ENCODE measurements at regions not wholly inside any gene's neighbourhood (a gene's known extent, or its start where the extent isn't known, plus 50 kb on each side); places are given as distances from the start of the nearest gene placed in this dataset.

- DNase-seq (ENCODE audit: low read depth): no peak
- H3K4me1 ChIP-seq (ENCODE audit: control insufficient read depth, insufficient read depth, low read length): peaks cover 13% of the 10 kb centered on the region
- H3K27me3 ChIP-seq (replicated peaks; ENCODE audit: control insufficient read depth, insufficient read depth, low read length): peaks cover 11% of the 10 kb centered on the region
- H3K4me3 ChIP-seq (ENCODE audit: low read length): no peak overlapping the region
- no peak overlapping the region for H3K9ac ChIP-seq (ENCODE audit: low read length)
- H3K9me3 ChIP-seq (ENCODE audit: control insufficient read depth, low read length): no peaks in the 10 kb centered on the region
- H3K36me3 ChIP-seq (ENCODE audit: control insufficient read depth, insufficient read depth, low read length, severe bottlenecking): no peaks in the 10 kb centered on the region
Measured at GRCh38 chr5:62124266-62124665, 181.7 kb upstream of the KIF2A start.

- no peak for DNase-seq (ENCODE audit: low read depth)
- no peak overlapping the region for H3K9ac ChIP-seq (ENCODE audit: low read length)
- H3K36me3 ChIP-seq (ENCODE audit: control insufficient read depth, insufficient read depth, low read length, severe bottlenecking): no peaks in the 10 kb centered on the region
- H3K4me3 ChIP-seq (ENCODE audit: low read length): no peak overlapping the region
- H3K27me3 ChIP-seq (replicated peaks; ENCODE audit: control insufficient read depth, insufficient read depth, low read length): peaks cover 11% of the 10 kb centered on the region
- peaks cover 5% of the 10 kb centered on the region for H3K4me1 ChIP-seq (ENCODE audit: control insufficient read depth, insufficient read depth, low read length)
- no peaks in the 10 kb centered on the region for H3K9me3 ChIP-seq (ENCODE audit: control insufficient read depth, low read length)
Measured at GRCh38 chr5:62126090-62126489, 179.9 kb upstream of the KIF2A start.

GRCh38 chr5:62127098-62127736, 178.8 kb upstream of the KIF2A start:
- H3K9me3 ChIP-seq (ENCODE audit: control insufficient read depth, low read length): no peaks in the 10 kb centered on the region

GRCh38 chr5:62130107-62130506, 175.9 kb upstream of the KIF2A start:
- no peaks in the 10 kb centered on the region for H3K36me3 ChIP-seq (ENCODE audit: control insufficient read depth, insufficient read depth, low read length, severe bottlenecking)
- H3K4me3 ChIP-seq (ENCODE audit: low read length): no peak overlapping the region
- no peak overlapping the region for H3K9ac ChIP-seq (ENCODE audit: low read length)
- DNase-seq (ENCODE audit: low read depth): no peak
- no peaks in the 10 kb centered on the region for H3K9me3 ChIP-seq (ENCODE audit: control insufficient read depth, low read length)
- H3K27me3 ChIP-seq (replicated peaks; ENCODE audit: control insufficient read depth, insufficient read depth, low read length): peaks cover 4% of the 10 kb centered on the region
- H3K4me1 ChIP-seq (ENCODE audit: control insufficient read depth, insufficient read depth, low read length): peaks cover 9% of the 10 kb centered on the region

More at GRCh38 chr5:62127098-62127736, 178.8 kb upstream of the KIF2A start:
- no peak for DNase-seq (ENCODE audit: low read depth)
- peaks cover 5% of the 10 kb centered on the region for H3K4me1 ChIP-seq (ENCODE audit: control insufficient read depth, insufficient read depth, low read length)
- peaks cover 8% of the 10 kb centered on the region for H3K27me3 ChIP-seq (replicated peaks; ENCODE audit: control insufficient read depth, insufficient read depth, low read length)
- H3K4me3 ChIP-seq (ENCODE audit: low read length): no peak overlapping the region
- no peak overlapping the region for H3K9ac ChIP-seq (ENCODE audit: low read length)
- no peaks in the 10 kb centered on the region for H3K36me3 ChIP-seq (ENCODE audit: control insufficient read depth, insufficient read depth, low read length, severe bottlenecking)

- peak; percentile 72 for DNase-seq (ENCODE audit: low read depth)
- Histone ChIP-seq H3K9ac (ENCODE audit: low read length) (no peak overlapping the region), H3K4me1 (ENCODE audit: control insufficient read depth, insufficient read depth, low read length) (peaks cover 9% of the 10 kb centered on the region), H3K9me3 (ENCODE audit: control insufficient read depth, low read length) (no peaks in the 10 kb centered on the region), H3K27me3 (replicated peaks; ENCODE audit: control insufficient read depth, insufficient read depth, low read length) (peaks cover 8% of the 10 kb centered on the region), H3K4me3 (ENCODE audit: low read length) (no peak overlapping the region), H3K36me3 (ENCODE audit: control insufficient read depth, insufficient read depth, low read length, severe bottlenecking) (no peaks in the 10 kb centered on the region)
Measured at GRCh38 chr5:62132276-62132675, 173.7 kb upstream of the KIF2A start.

- H3K9me3 ChIP-seq (ENCODE audit: control insufficient read depth, low read length): no peaks in the 10 kb centered on the region
- H3K4me3 ChIP-seq (ENCODE audit: low read length): no peak overlapping the region
- H3K36me3 ChIP-seq (ENCODE audit: control insufficient read depth, insufficient read depth, low read length, severe bottlenecking): no peaks in the 10 kb centered on the region
- H3K27me3 ChIP-seq (replicated peaks; ENCODE audit: control insufficient read depth, insufficient read depth, low read length): peaks cover 13% of the 10 kb centered on the region
- no peak for DNase-seq (ENCODE audit: low read depth)
- no peak overlapping the region for H3K9ac ChIP-seq (ENCODE audit: low read length)
- H3K4me1 ChIP-seq (ENCODE audit: control insufficient read depth, insufficient read depth, low read length): peaks cover 9% of the 10 kb centered on the region
Measured at GRCh38 chr5:62133426-62133825, 172.6 kb upstream of the KIF2A start.

GRCh38 chr5:62134811-62135210, 171.2 kb upstream of the KIF2A start:
- Histone ChIP-seq H3K4me1 (ENCODE audit: control insufficient read depth, insufficient read depth, low read length) (peaks cover 9% of the 10 kb centered on the region), H3K4me3 (ENCODE audit: low read length) (no peak overlapping the region), H3K9ac (ENCODE audit: low read length) (no peak overlapping the region), H3K27me3 (replicated peaks; ENCODE audit: control insufficient read depth, insufficient read depth, low read length) (peaks cover 22% of the 10 kb centered on the region), H3K36me3 (ENCODE audit: control insufficient read depth, insufficient read depth, low read length, severe bottlenecking) (no peaks in the 10 kb centered on the region), H3K9me3 (ENCODE audit: control insufficient read depth, low read length) (no peaks in the 10 kb centered on the region)
- DNase-seq (ENCODE audit: low read depth): peak; percentile 54

GRCh38 chr5:62137628-62138027, 168.4 kb upstream of the KIF2A start:
- Histone ChIP-seq H3K9ac (ENCODE audit: low read length) (no peak overlapping the region), H3K4me3 (ENCODE audit: low read length) (no peak overlapping the region), H3K9me3 (ENCODE audit: control insufficient read depth, low read length) (no peaks in the 10 kb centered on the region), H3K36me3 (ENCODE audit: control insufficient read depth, insufficient read depth, low read length, severe bottlenecking) (no peaks in the 10 kb centered on the region), H3K4me1 (ENCODE audit: control insufficient read depth, insufficient read depth, low read length) (peaks cover 4% of the 10 kb centered on the region), H3K27me3 (replicated peaks; ENCODE audit: control insufficient read depth, insufficient read depth, low read length) (peaks cover 25% of the 10 kb centered on the region)
- no peak for DNase-seq (ENCODE audit: low read depth)

- H3K36me3 ChIP-seq (ENCODE audit: control insufficient read depth, insufficient read depth, low read length, severe bottlenecking): no peaks in the 10 kb centered on the region
- H3K4me1 ChIP-seq (ENCODE audit: control insufficient read depth, insufficient read depth, low read length): peaks cover 5% of the 10 kb centered on the region
- no peaks in the 10 kb centered on the region for H3K9me3 ChIP-seq (ENCODE audit: control insufficient read depth, low read length)
- H3K4me3 ChIP-seq (ENCODE audit: low read length): no peak overlapping the region
- H3K9ac ChIP-seq (ENCODE audit: low read length): no peak overlapping the region
- no peak for DNase-seq (ENCODE audit: low read depth)
- H3K27me3 ChIP-seq (replicated peaks; ENCODE audit: control insufficient read depth, insufficient read depth, low read length): peaks cover 26% of the 10 kb centered on the region
Measured at GRCh38 chr5:62138607-62139006, 167.4 kb upstream of the KIF2A start.

GRCh38 chr5:62139741-62140140, 166.3 kb upstream of the KIF2A start:
- DNase-seq (ENCODE audit: low read depth): no peak
- peaks cover 26% of the 10 kb centered on the region for H3K27me3 ChIP-seq (replicated peaks; ENCODE audit: control insufficient read depth, insufficient read depth, low read length)
- no peaks in the 10 kb centered on the region for H3K9me3 ChIP-seq (ENCODE audit: control insufficient read depth, low read length)
- no peaks in the 10 kb centered on the region for H3K36me3 ChIP-seq (ENCODE audit: control insufficient read depth, insufficient read depth, low read length, severe bottlenecking)
- H3K4me3 ChIP-seq (ENCODE audit: low read length): no peak overlapping the region
- H3K4me1 ChIP-seq (ENCODE audit: control insufficient read depth, insufficient read depth, low read length): peaks cover 16% of the 10 kb centered on the region
- no peak overlapping the region for H3K9ac ChIP-seq (ENCODE audit: low read length)

GRCh38 chr5:62142351-62142750, 163.7 kb upstream of the KIF2A start:
- H3K4me1 ChIP-seq (ENCODE audit: control insufficient read depth, insufficient read depth, low read length): peaks cover 17% of the 10 kb centered on the region

More at GRCh38 chr5:62142351-62142750, 163.7 kb upstream of the KIF2A start:
- Histone ChIP-seq H3K27me3 (replicated peaks; ENCODE audit: control insufficient read depth, insufficient read depth, low read length) (peaks cover 18% of the 10 kb centered on the region), H3K9me3 (ENCODE audit: control insufficient read depth, low read length) (no peaks in the 10 kb centered on the region), H3K36me3 (ENCODE audit: control insufficient read depth, insufficient read depth, low read length, severe bottlenecking) (no peaks in the 10 kb centered on the region), H3K4me3 (ENCODE audit: low read length) (no peak overlapping the region), H3K9ac (ENCODE audit: low read length) (no peak overlapping the region)
- no peak for DNase-seq (ENCODE audit: low read depth)

Measured in adipocyte (in vitro differentiated cells).